ENCODE measurements at regions not wholly inside any gene's neighbourhood (a gene's known extent, or its start where the extent isn't known, plus 50 kb on each side); places are given as distances from the start of the nearest gene placed in this dataset.

DNA sequence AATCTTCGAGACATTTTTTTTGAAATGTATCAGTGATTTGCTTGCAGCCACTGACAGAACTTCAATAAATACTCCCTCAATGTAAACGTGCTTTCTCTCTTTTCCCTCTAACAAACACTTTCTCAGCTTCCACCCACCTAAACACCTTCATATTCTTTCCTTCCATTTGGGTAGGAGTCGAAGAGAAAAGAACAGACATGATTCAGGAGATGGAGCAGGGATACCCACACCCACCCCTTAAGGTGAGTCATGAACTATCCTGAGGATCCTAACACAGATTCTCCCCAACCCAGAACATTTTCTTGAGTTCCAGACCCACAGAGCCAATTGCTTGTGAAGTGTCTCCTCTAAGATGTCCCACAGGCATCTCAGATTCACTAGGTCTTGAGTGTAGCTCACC is 488.8 kb downstream of the CDK5RAP2 start:
- no peak for DNase-seq
- H3K9me3 Mint-ChIP-seq: peaks cover 5% of the 10 kb centered on the region
- ATAC-seq: no peak
- no peaks in the 10 kb centered on the region for H3K4me1 Mint-ChIP-seq
- H3K27ac Mint-ChIP-seq: no peak overlapping the region
- H3K27me3 Mint-ChIP-seq: no peaks in the 10 kb centered on the region
- no peak overlapping the region for H3K4me3 Mint-ChIP-seq
- peaks cover 1% of the 10 kb centered on the region for H3K36me3 Mint-ChIP-seq (ENCODE audit: low read depth)

- DNase-seq: no peak
- ATAC-seq: no peak
- H3K9me3 Mint-ChIP-seq: peaks cover 16% of the 10 kb centered on the region
- H3K27ac Mint-ChIP-seq: no peak overlapping the region
- no peak overlapping the region for H3K4me3 Mint-ChIP-seq
- H3K27me3 Mint-ChIP-seq: peaks cover 5% of the 10 kb centered on the region
- H3K4me1 Mint-ChIP-seq: no peaks in the 10 kb centered on the region
- H3K36me3 Mint-ChIP-seq (ENCODE audit: low read depth): no peaks in the 10 kb centered on the region
Observed at GRCh38 chr9:120080849-120081248, 499.1 kb downstream of the CDK5RAP2 start.

DNA sequence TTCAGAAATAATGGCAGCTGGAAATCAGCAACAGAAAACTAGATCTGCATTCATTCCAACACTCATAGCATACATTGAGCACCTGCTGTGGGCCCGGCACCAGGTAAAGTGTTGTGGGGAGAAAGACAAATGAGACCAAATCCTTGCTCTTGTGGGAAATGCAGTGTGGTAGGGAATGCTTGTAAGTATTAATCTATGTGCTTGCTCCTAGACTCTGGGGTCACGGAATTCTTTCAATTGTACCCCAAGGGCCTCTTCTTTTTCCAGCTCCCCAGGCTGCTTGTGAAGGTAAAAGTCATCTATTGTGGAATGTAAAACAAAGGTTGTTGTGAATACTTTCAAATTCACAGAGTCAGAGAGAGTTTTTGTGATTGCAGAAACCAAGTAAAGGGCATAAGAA is 501.9 kb downstream of the CDK5RAP2 start:
- DNase-seq (no peak), ATAC-seq (no peak)
- Mint-ChIP-seq H3K9me3 (no peaks in the 10 kb centered on the region), H3K27ac (no peak overlapping the region), H3K4me1 (no peaks in the 10 kb centered on the region), H3K36me3 (ENCODE audit: low read depth) (no peaks in the 10 kb centered on the region), H3K27me3 (peaks cover 5% of the 10 kb centered on the region), H3K4me3 (no peak overlapping the region)

- Mint-ChIP-seq H3K27ac (no peak overlapping the region), H3K4me1 (no peaks in the 10 kb centered on the region), H3K36me3 (ENCODE audit: low read depth) (no peaks in the 10 kb centered on the region), H3K4me3 (no peak overlapping the region), H3K27me3 (peaks cover 2% of the 10 kb centered on the region), H3K9me3 (no peaks in the 10 kb centered on the region)
- ATAC-seq: no peak
- DNase-seq: no peak
Observed at GRCh38 chr9:120071760-120072159, 508.2 kb downstream of the CDK5RAP2 start.

DNA sequence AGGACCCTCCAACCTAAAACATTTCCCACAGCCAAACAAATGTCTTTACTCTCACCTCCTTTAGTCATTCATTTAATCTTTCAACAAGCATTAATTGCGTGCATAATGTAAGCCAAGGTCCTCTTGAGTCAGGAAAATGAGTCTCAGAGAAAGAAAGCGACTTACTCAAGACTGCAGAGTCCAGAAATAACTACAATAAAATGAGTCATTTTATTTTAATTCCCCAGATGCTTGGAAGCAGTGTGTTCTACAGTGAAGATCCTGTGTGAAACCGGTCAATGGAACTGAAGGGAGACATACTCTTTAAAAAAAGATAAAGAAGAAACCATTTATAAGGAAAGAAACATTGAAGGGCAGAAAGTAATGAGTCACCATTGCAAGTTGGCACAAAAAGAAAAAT is 513.7 kb downstream of the CDK5RAP2 start:
- peaks cover 12% of the 10 kb centered on the region for H3K9me3 Mint-ChIP-seq
- no peak overlapping the region for H3K27ac Mint-ChIP-seq
- H3K4me1 Mint-ChIP-seq: no peaks in the 10 kb centered on the region
- no peaks in the 10 kb centered on the region for H3K27me3 Mint-ChIP-seq
- no peak for DNase-seq
- no peaks in the 10 kb centered on the region for H3K36me3 Mint-ChIP-seq (ENCODE audit: low read depth)
- H3K4me3 Mint-ChIP-seq: no peak overlapping the region
- no peak for ATAC-seq

GRCh38 chr9:120065151-120065550 is 514.8 kb downstream of the CDK5RAP2 start:
- Mint-ChIP-seq H3K27me3 (no peaks in the 10 kb centered on the region), H3K9me3 (peaks cover 12% of the 10 kb centered on the region), H3K4me1 (no peaks in the 10 kb centered on the region), H3K36me3 (ENCODE audit: low read depth) (no peaks in the 10 kb centered on the region), H3K27ac (no peak overlapping the region), H3K4me3 (no peak overlapping the region)
- DNase-seq (no peak), ATAC-seq (no peak)

GRCh38 chr9:120045011-120045410 is 535.0 kb downstream of the CDK5RAP2 start:
- DNase-seq (no peak), ATAC-seq (no peak)
- Mint-ChIP-seq H3K9me3 (no peaks in the 10 kb centered on the region), H3K36me3 (ENCODE audit: low read depth) (no peaks in the 10 kb centered on the region), H3K4me1 (no peaks in the 10 kb centered on the region), H3K27ac (no peak overlapping the region), H3K4me3 (no peak overlapping the region), H3K27me3 (peaks cover 2% of the 10 kb centered on the region)

DNA sequence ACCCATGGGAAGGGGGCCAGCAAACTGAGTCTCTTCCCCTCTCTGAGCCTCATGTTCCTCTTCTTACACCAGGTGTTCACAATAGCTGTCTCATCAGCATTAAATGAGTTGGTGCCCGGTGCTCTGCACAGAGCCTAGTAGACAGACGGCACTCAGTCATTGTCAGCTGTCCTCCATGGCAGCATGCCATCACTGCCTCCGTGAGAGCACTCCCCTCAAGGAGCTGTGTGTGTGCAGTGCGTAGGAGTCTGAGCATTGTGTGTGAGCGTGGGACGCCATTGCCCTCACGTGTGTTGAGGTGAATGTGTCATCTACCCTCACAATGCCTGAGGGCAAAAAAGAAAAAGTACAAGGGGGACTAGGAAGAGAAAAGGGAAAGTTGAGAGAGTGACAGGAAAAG is 536.5 kb downstream of the CDK5RAP2 start:
- Mint-ChIP-seq H3K4me3 (no peak overlapping the region), H3K27ac (no peak overlapping the region), H3K27me3 (peaks cover 2% of the 10 kb centered on the region), H3K9me3 (no peaks in the 10 kb centered on the region), H3K4me1 (no peaks in the 10 kb centered on the region), H3K36me3 (ENCODE audit: low read depth) (no peaks in the 10 kb centered on the region)
- no peak for DNase-seq
- ATAC-seq: no peak

- Mint-ChIP-seq H3K36me3 (ENCODE audit: low read depth) (no peaks in the 10 kb centered on the region), H3K27me3 (peaks cover 2% of the 10 kb centered on the region), H3K4me1 (no peaks in the 10 kb centered on the region), H3K9me3 (no peaks in the 10 kb centered on the region), H3K4me3 (no peak overlapping the region), H3K27ac (no peak overlapping the region)
- ATAC-seq (no peak), DNase-seq (no peak)
Observed at GRCh38 chr9:120040896-120041295, 539.1 kb downstream of the CDK5RAP2 start.

GRCh38 chr9:120038342-120038741 is 541.6 kb downstream of the CDK5RAP2 start:
- no peaks in the 10 kb centered on the region for H3K27me3 Mint-ChIP-seq
- ATAC-seq (no peak), DNase-seq (no peak)
- H3K4me1 Mint-ChIP-seq: no peaks in the 10 kb centered on the region
- H3K9me3 Mint-ChIP-seq: no peaks in the 10 kb centered on the region
- H3K36me3 Mint-ChIP-seq (ENCODE audit: low read depth): no peaks in the 10 kb centered on the region
- no peak overlapping the region for H3K4me3 Mint-ChIP-seq
- H3K27ac Mint-ChIP-seq: no peak overlapping the region

DNA sequence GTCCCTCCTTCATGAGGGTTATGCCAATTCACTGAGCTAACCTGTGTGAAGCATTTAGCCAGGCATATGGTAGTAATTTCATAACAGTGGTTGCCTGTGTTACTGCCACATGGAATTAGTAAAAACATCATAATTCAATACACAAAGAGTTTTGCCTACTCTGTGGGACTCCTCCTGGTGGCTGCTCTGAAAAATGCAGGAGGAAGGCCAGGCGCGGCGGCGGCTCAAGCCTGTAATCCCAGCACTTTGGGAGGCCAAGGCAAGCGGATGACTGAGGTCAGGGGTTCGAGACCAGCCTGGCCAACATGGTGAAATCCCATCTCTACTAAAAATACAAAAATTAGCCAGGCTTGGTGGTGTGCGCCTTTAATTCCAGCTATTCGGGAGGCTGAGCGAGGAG is 547.3 kb downstream of the CDK5RAP2 start:
- ATAC-seq: no peak
- H3K27me3 Mint-ChIP-seq: no peaks in the 10 kb centered on the region

GRCh38 chr9:120030847-120031246 is 549.1 kb downstream of the CDK5RAP2 start:
- Mint-ChIP-seq H3K4me1 (no peaks in the 10 kb centered on the region), H3K27me3 (no peaks in the 10 kb centered on the region), H3K9me3 (no peaks in the 10 kb centered on the region), H3K36me3 (ENCODE audit: low read depth) (no peaks in the 10 kb centered on the region), H3K27ac (no peak overlapping the region), H3K4me3 (no peak overlapping the region)
- DNase-seq (no peak), ATAC-seq (no peak)

More for the DNA sequence above, 547.3 kb downstream of the CDK5RAP2 start:
- H3K36me3 Mint-ChIP-seq (ENCODE audit: low read depth): no peaks in the 10 kb centered on the region
- no peak overlapping the region for H3K4me3 Mint-ChIP-seq
- no peaks in the 10 kb centered on the region for H3K4me1 Mint-ChIP-seq
- no peaks in the 10 kb centered on the region for H3K9me3 Mint-ChIP-seq
- DNase-seq: no peak
- H3K27ac Mint-ChIP-seq: no peak overlapping the region

DNA sequence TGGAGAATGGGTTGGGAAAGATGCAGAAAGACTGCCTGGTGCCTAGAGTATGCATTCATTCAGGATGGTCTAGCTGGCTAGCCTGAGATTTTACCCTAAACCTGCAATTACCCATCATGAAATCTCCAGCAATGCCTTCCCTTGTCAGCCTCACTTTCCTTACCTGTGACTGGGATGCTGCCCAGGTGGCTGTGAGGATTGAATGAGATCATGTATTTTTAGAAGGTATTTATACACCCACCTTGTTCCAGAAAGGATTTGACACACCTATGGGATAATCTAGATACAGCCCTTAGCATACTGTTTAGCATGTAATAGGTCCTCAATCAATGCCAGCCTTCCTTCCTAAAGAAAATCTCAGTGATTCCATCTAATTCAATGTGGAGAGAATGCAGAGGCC is 561.4 kb downstream of the CDK5RAP2 start:
- ATAC-seq: no peak
- Mint-ChIP-seq H3K27me3 (no peaks in the 10 kb centered on the region), H3K4me1 (no peaks in the 10 kb centered on the region), H3K36me3 (ENCODE audit: low read depth) (no peaks in the 10 kb centered on the region), H3K4me3 (no peak overlapping the region), H3K9me3 (peaks cover 9% of the 10 kb centered on the region), H3K27ac (no peak overlapping the region)
- DNase-seq: no peak

DNA sequence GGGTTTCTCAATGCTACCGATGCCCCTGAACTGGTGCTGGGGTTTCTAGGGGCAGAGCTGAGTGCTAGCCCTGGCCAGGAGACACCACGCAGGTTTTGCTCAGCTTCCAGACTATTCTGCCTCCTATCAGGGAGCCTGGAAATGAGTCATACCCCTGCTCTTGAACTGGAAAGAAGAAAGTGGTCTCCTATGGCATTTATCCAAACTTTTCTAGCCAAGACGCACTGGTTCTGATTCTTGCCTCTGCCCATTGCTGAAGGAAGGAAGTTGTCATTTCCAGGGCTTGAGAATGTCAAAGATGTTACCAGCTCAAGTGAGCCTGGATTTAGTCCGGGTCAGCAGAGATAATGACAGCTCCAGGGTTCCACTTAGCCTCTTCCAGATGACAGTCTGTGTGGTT is 561.9 kb downstream of the CDK5RAP2 start:
- no peak overlapping the region for H3K27ac Mint-ChIP-seq
- no peaks in the 10 kb centered on the region for H3K4me1 Mint-ChIP-seq
- H3K9me3 Mint-ChIP-seq: peaks cover 9% of the 10 kb centered on the region
- H3K4me3 Mint-ChIP-seq: no peak overlapping the region
- no peaks in the 10 kb centered on the region for H3K36me3 Mint-ChIP-seq (ENCODE audit: low read depth)
- ATAC-seq (no peak), DNase-seq (no peak)
- H3K27me3 Mint-ChIP-seq: no peaks in the 10 kb centered on the region

- DNase-seq (no peak), ATAC-seq (no peak)
- H3K27ac Mint-ChIP-seq: no peak overlapping the region
- H3K9me3 Mint-ChIP-seq: peaks cover 9% of the 10 kb centered on the region
- H3K4me1 Mint-ChIP-seq: no peaks in the 10 kb centered on the region
- H3K36me3 Mint-ChIP-seq (ENCODE audit: low read depth): no peaks in the 10 kb centered on the region
- H3K4me3 Mint-ChIP-seq: no peak overlapping the region
- H3K27me3 Mint-ChIP-seq: no peaks in the 10 kb centered on the region
Observed at GRCh38 chr9:120016231-120016630, 563.7 kb downstream of the CDK5RAP2 start.

DNA sequence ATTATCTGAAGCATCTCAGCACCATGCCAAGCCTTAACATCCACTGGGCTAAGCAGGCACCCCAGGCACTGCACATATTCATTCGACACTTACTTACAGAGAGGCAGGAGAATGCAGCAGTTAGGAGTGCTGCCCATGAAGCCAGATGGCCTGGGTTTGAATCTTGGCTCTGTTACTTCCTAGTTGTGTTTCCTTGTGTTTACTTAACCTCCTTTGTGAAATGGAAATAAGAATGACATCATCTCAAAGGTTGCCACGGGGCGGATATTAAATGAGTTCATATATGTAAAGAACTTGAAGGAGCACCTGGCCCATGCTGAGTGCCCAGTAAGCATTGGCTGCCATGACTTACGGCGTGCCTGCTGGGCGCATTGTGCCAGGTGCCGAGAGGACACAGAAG is 565.2 kb downstream of the CDK5RAP2 start:
- H3K27me3 Mint-ChIP-seq: no peaks in the 10 kb centered on the region
- no peaks in the 10 kb centered on the region for H3K9me3 Mint-ChIP-seq
- no peaks in the 10 kb centered on the region for H3K36me3 Mint-ChIP-seq (ENCODE audit: low read depth)
- DNase-seq: no peak
- ATAC-seq: no peak
- no peak overlapping the region for H3K4me3 Mint-ChIP-seq
- H3K4me1 Mint-ChIP-seq: no peaks in the 10 kb centered on the region
- H3K27ac Mint-ChIP-seq: no peak overlapping the region
